Liver (tissue), 8 donors: ENCODE measurements at regions not wholly inside any gene's neighbourhood (a gene's known extent, or its start where the extent isn't known, plus 50 kb on each side); places are given as distances from the start of the nearest gene placed in this dataset.
"Not testable (repeated sequence)": the region's sequence is repeated elsewhere in the genome, so short reads cannot be mapped to it uniquely, and the experiment has no call there.

Source experiments
- DNase-seq: peaks from one replicate; pipeline ENCODE4 v3.0.0-alpha.2; 2017; ENCODE audit warnings: low spot score
- H3K27ac ChIP-seq, 2 donors: one replicate each; pipeline ENCODE4 v1.7.0; 2013; ENCODE audit warnings: inconsistent platforms in 2 of 2, low read length in 2 of 2, control low read depth in 1 of 2, low read depth in 1 of 2, mild to moderate bottlenecking in 1 of 2
- H3K27me3 ChIP-seq, 4 donors: one replicate each; pipeline versions ENCODE4 v1.6.1 to v1.7.0; 2013; ENCODE audit warnings: low read length in 3 of 4, inconsistent platforms in 1 of 4, mild to moderate bottlenecking in 1 of 4, moderate library complexity in 1 of 4; ENCODE audit not compliant: control insufficient read depth in 4 of 4, insufficient read depth in 4 of 4
- H3K36me3 ChIP-seq, 4 donors: one replicate each; pipeline versions ENCODE4 v1.6.1 to v1.7.0; 2013; ENCODE audit warnings: low read length in 3 of 4, mild to moderate bottlenecking in 3 of 4, low read depth in 1 of 4, moderate library complexity in 1 of 4; ENCODE audit not compliant: control insufficient read depth in 4 of 4, insufficient read depth in 3 of 4
- H3K4me1 ChIP-seq, 4 donors: one replicate each; pipeline versions ENCODE4 v1.6.1 to v1.7.0; 2013; ENCODE audit warnings: low read length in 3 of 4, mild to moderate bottlenecking in 3 of 4, moderate library complexity in 1 of 4; ENCODE audit not compliant: control insufficient read depth in 4 of 4, insufficient read depth in 4 of 4
- H3K4me3 ChIP-seq, 3 donors: one replicate each; pipeline versions ENCODE4 v1.6.1 to v1.7.0; 2013; ENCODE audit warnings: low read length in 3 of 3, control low read depth in 1 of 3, low read depth in 1 of 3, mild to moderate bottlenecking in 1 of 3
- H3K9ac ChIP-seq, 2 donors: one replicate each; pipeline ENCODE4 v1.7.0; 2013; ENCODE audit warnings: low read length in 2 of 2, mild to moderate bottlenecking in 2 of 2, moderate library complexity in 2 of 2, control low read depth in 1 of 2, low read depth in 1 of 2
- H3K9me3 ChIP-seq, 4 donors: one replicate each; pipeline versions ENCODE4 v1.6.1 to v1.7.0; 2013; ENCODE audit warnings: low read length in 3 of 4; ENCODE audit not compliant: control insufficient read depth in 4 of 4
- ATF3 ChIP-seq: IDR thresholded peaks from 2 replicates; pipeline ENCODE4 v1.6.1; 2016; ENCODE audit warnings: antibody characterized with exemption
- CTCF ChIP-seq: fragments of 150-350 bp; IDR thresholded peaks from 2 replicates; pipeline ENCODE4 v1.5.1; 2017; ENCODE audit warnings: improper control_type of control experiment, low read depth, low read length; ENCODE audit not compliant: missing input control
- FOXA1 ChIP-seq: IDR thresholded peaks from 2 replicates; pipeline ENCODE4 v1.6.1; 2016; ENCODE audit warnings: antibody characterized with exemption
- FOXA2 ChIP-seq: IDR thresholded peaks from 2 replicates; pipeline ENCODE4 v1.6.1; 2016; ENCODE audit warnings: antibody characterized with exemption
- GABPA ChIP-seq, 2 donors: IDR thresholded peaks in 1 of 2; conservative IDR thresholded peaks in 1 of 2; 2 replicates each; pipeline ENCODE4 v1.6.1; 2016; ENCODE audit warnings: antibody characterized with exemption in 2 of 2, mild to moderate bottlenecking in 1 of 2, moderate library complexity in 1 of 2
- NR2F2 ChIP-seq: IDR thresholded peaks from 2 replicates; pipeline ENCODE4 v1.6.1; 2016; ENCODE audit warnings: antibody characterized with exemption
- RAD21 ChIP-seq, 2 donors: IDR thresholded peaks; 2 replicates each; pipeline ENCODE4 v1.6.1; 2016; ENCODE audit warnings: antibody characterized with exemption in 2 of 2, mild to moderate bottlenecking in 2 of 2
- SP1 ChIP-seq: IDR thresholded peaks from 2 replicates; pipeline ENCODE4 v1.6.1; 2018; ENCODE audit warnings: antibody characterized with exemption, mild to moderate bottlenecking
- TAF1 ChIP-seq: conservative IDR thresholded peaks from 2 replicates; pipeline ENCODE4 v1.6.1; 2016; ENCODE audit warnings: antibody characterized with exemption, mild to moderate bottlenecking
- ZBTB33 ChIP-seq: IDR thresholded peaks from 2 replicates; pipeline ENCODE4 v1.6.1; 2016; ENCODE audit warnings: antibody characterized with exemption
- WGBS: extraction: QIAGEN DNeasy Blood & Tissue Kit; methylation state at CpG from one replicate; pipeline ENCODE4 v1.1.7; 2013; 5-methylcytosine and 5-hydroxymethylcytosine counted together
- donor health status: healthy.
- donor health status: healthy.
- donor health status: healthy.
- donor health status: healthy.
- donor health status: healthy.

GRCh38 chr1:196148367-196148970, 459.8 kb downstream of the KCNT2 start:
- no peak for DNase-seq
- TF ChIP-seq ZBTB33 (no peak), FOXA1 (no peak), TAF1 (no peak), RAD21 (IDR thresholded peaks at IDR 0.05) (peak; percentile 80), CTCF (peak; percentile 46), ATF3 (no peak), GABPA (IDR thresholded peaks at IDR 0.05 in 1 of 2, conservative IDR thresholded peaks at IDR 0.05 in 1 of 2) (no peak), FOXA2 (no peak)
- no peak overlapping the region for H3K4me3 ChIP-seq
- H3K27me3 ChIP-seq, result no peaks in the 10 kb centered on the region
- no peaks in the 10 kb centered on the region for H3K9me3 ChIP-seq
- no peak overlapping the region for H3K9ac ChIP-seq
- H3K36me3 ChIP-seq, result no peaks in the 10 kb centered on the region
- peaks cover 0 to 12% (median 2%) of the 10 kb centered on the region in 4 donors for H3K4me1 ChIP-seq
- H3K27ac ChIP-seq, result no peak overlapping the region
- WGBS, result 40% methylated on average over 3 of the region's 3 CpGs

- Histone ChIP-seq H3K36me3 (no peaks in the 10 kb centered on the region), H3K9me3 (no peaks in the 10 kb centered on the region), H3K4me1 (peaks cover 0 to 15% (median 3%) of the 10 kb centered on the region in 4 donors), H3K27ac (no peak overlapping the region), H3K4me3 (no peak overlapping the region), H3K27me3 (no peaks in the 10 kb centered on the region), H3K9ac (no peak overlapping the region)
- DNase-seq, result no peak
- WGBS, result over 99% methylated on average over 2 of the region's 2 CpGs
- no peak for TF ChIP-seq TAF1
Measured at GRCh38 chr1:196147530-196147929, 460.7 kb downstream of the KCNT2 start.

- 92% methylated on average over 5 of the region's 5 CpGs for WGBS
Measured at GRCh38 chr1:196145151-196145550, 463.1 kb downstream of the KCNT2 start.

GRCh38 chr1:196144588-196144987, 463.7 kb downstream of the KCNT2 start:
- Histone ChIP-seq H3K4me1 (peaks cover 0 to 9% (median 1%) of the 10 kb centered on the region in 4 donors), H3K27ac (no peak overlapping the region), H3K9ac (no peak overlapping the region), H3K9me3 (no peaks in the 10 kb centered on the region), H3K27me3 (no peaks in the 10 kb centered on the region), H3K4me3 (no peak overlapping the region), H3K36me3 (no peaks in the 10 kb centered on the region)
- no peak for TF ChIP-seq SP1
- TF ChIP-seq FOXA2, result no peak
- TF ChIP-seq NR2F2, result no peak
- 96% methylated on average over 1 of the region's 1 CpG for WGBS
- no peak for DNase-seq

More at GRCh38 chr1:196145151-196145550, 463.1 kb downstream of the KCNT2 start:
- H3K27ac ChIP-seq, H3K27me3 ChIP-seq, H3K36me3 ChIP-seq, H3K9ac ChIP-seq, H3K9me3 ChIP-seq, DNase-seq, H3K4me1 ChIP-seq, H3K4me3 ChIP-seq: not testable (repeated sequence)
